ENCODE measurements at regions not wholly inside any gene's neighbourhood (a gene's known extent, or its start where the extent isn't known, plus 50 kb on each side); places are given as distances from the start of the nearest gene placed in this dataset.

DNA sequence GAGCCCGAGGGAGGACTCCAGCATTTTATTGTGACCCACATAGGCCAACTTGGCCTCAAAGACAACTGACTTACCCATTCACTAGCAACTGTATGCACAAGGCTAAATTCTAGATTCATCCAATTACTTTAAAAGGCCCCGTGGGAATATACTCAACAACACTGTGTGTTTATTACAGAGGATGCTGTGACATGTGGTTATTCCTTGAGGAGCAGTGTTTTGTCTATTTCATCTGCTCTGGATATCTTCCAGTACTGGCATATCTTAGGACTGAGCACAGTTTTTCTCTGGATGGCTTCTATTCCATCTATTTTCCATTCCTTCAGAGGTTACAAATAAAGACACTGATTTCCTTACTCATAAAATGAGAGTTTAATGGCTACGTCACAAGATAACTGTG lies 87.2 kb upstream of the KRAS start:
- TF ChIP-seq, protein P1, sequence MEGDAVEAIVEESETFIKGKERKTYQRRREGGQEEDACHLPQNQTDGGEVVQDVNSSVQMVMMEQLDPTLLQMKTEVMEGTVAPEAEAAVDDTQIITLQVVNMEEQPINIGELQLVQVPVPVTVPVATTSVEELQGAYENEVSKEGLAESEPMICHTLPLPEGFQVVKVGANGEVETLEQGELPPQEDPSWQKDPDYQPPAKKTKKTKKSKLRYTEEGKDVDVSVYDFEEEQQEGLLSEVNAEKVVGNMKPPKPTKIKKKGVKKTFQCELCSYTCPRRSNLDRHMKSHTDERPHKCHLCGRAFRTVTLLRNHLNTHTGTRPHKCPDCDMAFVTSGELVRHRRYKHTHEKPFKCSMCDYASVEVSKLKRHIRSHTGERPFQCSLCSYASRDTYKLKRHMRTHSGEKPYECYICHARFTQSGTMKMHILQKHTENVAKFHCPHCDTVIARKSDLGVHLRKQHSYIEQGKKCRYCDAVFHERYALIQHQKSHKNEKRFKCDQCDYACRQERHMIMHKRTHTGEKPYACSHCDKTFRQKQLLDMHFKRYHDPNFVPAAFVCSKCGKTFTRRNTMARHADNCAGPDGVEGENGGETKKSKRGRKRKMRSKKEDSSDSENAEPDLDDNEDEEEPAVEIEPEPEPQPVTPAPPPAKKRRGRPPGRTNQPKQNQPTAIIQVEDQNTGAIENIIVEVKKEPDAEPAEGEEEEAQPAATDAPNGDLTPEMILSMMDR (conservative IDR thresholded peaks at IDR 0.05 in 1 of 2, IDR thresholded peaks at IDR 0.05 in 1 of 2; ENCODE audit: extremely low read depth in 1 of 2, insufficient read depth in 1 of 2, low read depth in 1 of 2, low read length in 2 of 2) = no peak
- no peak for TF ChIP-seq EZH2 (IDR thresholded peaks at IDR 0.05; ENCODE audit: borderline replicate concordance, low read length)
